IMR-90 (cell line): ENCODE measurements at regions not wholly inside any gene's neighbourhood (a gene's known extent, or its start where the extent isn't known, plus 50 kb on each side); places are given as distances from the start of the nearest gene placed in this dataset.

Experiments
- ATAC-seq: fragments of 200-7000 bp; cut with Tn5 transposase; 2 replicates; pipeline ENCODE4 v1.9.1; 2020; ENCODE audit warnings: low read depth, mild to moderate bottlenecking, moderate library complexity
- BruUV-seq: library from RNA; stranded (reverse); fragments of 400-500 nt; replicated peaks from 2 replicates; lab custom pipeline; 2021; lab: Mats Ljungman, UMichigan
- CTCF ChIA-PET: fragments of 300-600 bp; formaldehyde crosslinking; extraction: SDS; loops from one replicate; lab custom pipeline; 2021; ENCODE audit warnings: antibody characterized with exemption; lab: Yijun Ruan, JAX
- POLR2A ChIA-PET: fragments of 300-600 bp; sonication (Branson Sonifier 250); formaldehyde crosslinking; loops from one replicate; lab custom pipeline; 2022; ENCODE audit warnings: antibody characterized with exemption; ENCODE audit not compliant: unreplicated experiment; lab: Charles Lee
- DNase-seq: peaks from one replicate; pipeline ENCODE4 v3.0.0; 2013
- H2AFZ ChIP-seq: replicated peaks from 2 replicates; pipeline ENCODE3; 2013; ENCODE audit warnings: low read length, mild to moderate bottlenecking; ENCODE audit not compliant: poor library complexity
- H2AK5ac ChIP-seq: 2 replicates; pipeline ENCODE4 v1.6.1; 2013; ENCODE audit warnings: low read depth, low read length, inconsistent platforms
- H2AK9ac ChIP-seq: replicated peaks from 2 replicates; pipeline ENCODE3; 2013; ENCODE audit warnings: mild to moderate bottlenecking, low read depth, low read length, moderate library complexity; ENCODE audit not compliant: poor library complexity
- H2BK120ac ChIP-seq: 2 replicates; pipeline ENCODE4 v1.6.1; 2013; ENCODE audit warnings: low read depth, low read length, inconsistent platforms
- H2BK15ac ChIP-seq: 3 replicates; pipeline ENCODE4 v1.6.1; 2013; ENCODE audit warnings: low read depth, low read length, inconsistent platforms
- H2BK20ac ChIP-seq: 2 replicates; pipeline ENCODE4 v1.6.1; 2013; ENCODE audit warnings: low read depth, mild to moderate bottlenecking, inconsistent platforms, low read length, moderate library complexity
- H2BK5ac ChIP-seq: 2 replicates; pipeline ENCODE4 v1.6.1; 2013; ENCODE audit warnings: mild to moderate bottlenecking, low read depth, low read length, inconsistent platforms; ENCODE audit not compliant: poor library complexity, severe bottlenecking
- H3K14ac ChIP-seq: replicated peaks from 2 replicates; pipeline ENCODE4 v1.6.1; 2013; ENCODE audit warnings: low read depth, low read length, inconsistent platforms
- H3K18ac ChIP-seq: 2 replicates; pipeline ENCODE4 v1.6.1; 2013; ENCODE audit warnings: low read depth, low read length, control low read depth
- H3K23ac ChIP-seq: 2 replicates; pipeline ENCODE4 v1.6.1; 2013; ENCODE audit warnings: low read depth, low read length, inconsistent platforms
- H3K27ac ChIP-seq: 2 replicates; pipeline ENCODE4 v1.5.1; 2013; ENCODE audit warnings: mild to moderate bottlenecking, control low read depth, low read length; ENCODE audit not compliant: insufficient read depth
- H3K27me3 ChIP-seq: 2 replicates; pipeline ENCODE4 v1.6.1; 2013; ENCODE audit warnings: low read length; ENCODE audit not compliant: control insufficient read depth, insufficient read depth
- H3K36me3 ChIP-seq: 2 replicates; pipeline ENCODE4 v1.6.1; 2013; ENCODE audit warnings: low read length, mixed read lengths; ENCODE audit not compliant: control insufficient read depth, insufficient read depth
- H3K4ac ChIP-seq: 2 replicates; pipeline ENCODE4 v1.6.1; 2013; ENCODE audit warnings: low read depth, low read length, inconsistent platforms
- H3K4me1 ChIP-seq: 2 replicates; pipeline ENCODE4 v1.6.1; 2013; ENCODE audit warnings: low read length, mixed read lengths; ENCODE audit not compliant: control insufficient read depth, insufficient read depth
- H3K4me2 ChIP-seq: 2 replicates; pipeline ENCODE4 v1.6.1; 2013; ENCODE audit warnings: low read depth, mild to moderate bottlenecking, control low read depth, low read length, moderate library complexity
- H3K4me3 ChIP-seq: 2 replicates; pipeline ENCODE4 v1.5.1; 2013; ENCODE audit warnings: low read depth, mild to moderate bottlenecking, control low read depth, low read length, moderate library complexity; ENCODE audit not compliant: insufficient read depth
- H3K56ac ChIP-seq: 2 replicates; pipeline ENCODE4 v1.6.1; 2013; ENCODE audit warnings: low read length, inconsistent platforms; ENCODE audit not compliant: insufficient read depth; ENCODE audit errors: extremely low read depth
- H3K79me1 ChIP-seq, 2 experiments: 2 replicates each; pipeline ENCODE4 v1.6.1; 2013; ENCODE audit warnings: low read length in 2 of 2, inconsistent platforms in 1 of 2, low read depth in 1 of 2
- H3K9ac ChIP-seq: 2 replicates; pipeline ENCODE4 v1.6.1; 2013; ENCODE audit warnings: low read depth, low read length, control low read depth
- H3K9me1 ChIP-seq: 2 replicates; pipeline ENCODE4 v1.6.1; 2013; ENCODE audit warnings: low read length, inconsistent platforms; ENCODE audit not compliant: insufficient read depth
- H3K9me3 ChIP-seq: 2 replicates; pipeline ENCODE4 v1.6.1; 2013; ENCODE audit warnings: low read length; ENCODE audit not compliant: control insufficient read depth, insufficient read depth
- H4K20me1 ChIP-seq: 2 replicates; pipeline ENCODE4 v1.6.1; 2013; ENCODE audit warnings: low read length, inconsistent platforms; ENCODE audit not compliant: insufficient read depth
- H4K5ac ChIP-seq: 2 replicates; pipeline ENCODE4 v1.6.1; 2013; ENCODE audit warnings: mild to moderate bottlenecking, low read depth, low read length, control low read depth
- H4K8ac ChIP-seq, 2 experiments: 2 replicates each; pipeline ENCODE4 v1.6.1; 2013; ENCODE audit warnings: low read depth in 2 of 2, low read length in 2 of 2, control low read depth in 1 of 2, inconsistent platforms in 1 of 2
- H4K91ac ChIP-seq: 2 replicates; pipeline ENCODE4 v1.6.1; 2013; ENCODE audit warnings: low read depth, low read length, inconsistent platforms; ENCODE audit not compliant: insufficient read depth
- RAD21 ChIP-seq: IDR thresholded peaks from 2 replicates; pipeline ENCODE4 v1.6.1; 2012; ENCODE audit warnings: low read length, improper control_type of control experiment
- dilution Hi-C: fragments of 300-500 bp; cut with HindIII; formaldehyde crosslinking; loops from one replicate; pipeline ENCODE4 v1.14.3; 2018; ENCODE audit warnings: low sequenced_read_pairs; ENCODE audit not compliant: unreplicated experiment
- in situ Hi-C: fragments of 300-500 bp; cut with MboI; formaldehyde crosslinking; loops from 3 replicates; pipeline ENCODE4 v1.14.3; 2019; ENCODE audit warnings: low sequenced_read_pairs, inconsistent platforms, mixed read lengths
- intact Hi-C: fragments of 100-400 bp; cut with micrococcal nuclease; formaldehyde crosslinking; loops from 2 replicates; pipeline ENCODE4 v1.10.0; 2022
- TF ChIP-seq, protein P1 (sequence below): fragments of 150-350 bp; IDR thresholded peaks from 2 replicates; pipeline ENCODE4 v1.6.1; 2016; ENCODE audit warnings: low read depth, mild to moderate bottlenecking, low read length, moderate library complexity, borderline replicate concordance

DNA sequence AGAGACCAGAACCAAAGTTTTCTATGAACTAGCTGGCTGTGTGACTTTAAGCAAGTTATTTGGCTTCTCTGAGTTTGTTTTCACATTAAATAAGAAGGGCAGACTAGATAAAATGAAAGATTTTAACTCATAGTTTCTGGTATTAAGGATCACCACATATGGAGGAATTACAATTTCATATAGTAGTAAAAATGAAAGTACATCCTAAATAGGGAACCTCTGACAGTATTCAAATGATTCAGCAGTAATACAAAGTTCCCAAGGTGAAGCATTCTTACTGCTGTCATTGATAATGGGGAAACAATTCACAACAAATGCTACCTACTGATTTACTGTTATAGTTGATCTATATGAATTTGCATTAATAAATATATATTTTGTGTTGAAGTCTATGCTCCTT, 170.3 kb upstream of the VRK2 start:
- no peaks in the 10 kb centered on the region for H3K79me1 ChIP-seq
- H3K4ac ChIP-seq = no peak overlapping the region
- H2BK120ac ChIP-seq = no peak overlapping the region
- H3K18ac ChIP-seq = no peak overlapping the region
- no peak overlapping the region for H3K4me3 ChIP-seq
- no TSS peak for BruUV-seq
- in situ Hi-C loops = no loop called here
- H3K14ac ChIP-seq = no peak overlapping the region
- no peak overlapping the region for H2BK5ac ChIP-seq
- ATAC-seq (no peak), DNase-seq (no peak)
- dilution Hi-C loops = no loop called here
- intact Hi-C loops = no loop called here
- H3K27ac ChIP-seq = no peak overlapping the region
- H2BK15ac ChIP-seq = no peak overlapping the region
- H3K27me3 ChIP-seq = no peaks in the 10 kb centered on the region
- no peak overlapping the region for H4K91ac ChIP-seq
- H4K5ac ChIP-seq = no peak overlapping the region
- POLR2A ChIA-PET = no interaction called here
- no peak overlapping the region for H4K8ac ChIP-seq
- no peak overlapping the region for H3K9ac ChIP-seq
- no peak overlapping the region for H2BK20ac ChIP-seq
- H3K4me1 ChIP-seq = no peaks in the 10 kb centered on the region
- H4K20me1 ChIP-seq = no peaks in the 10 kb centered on the region
- no peak overlapping the region for H2AFZ ChIP-seq
- H3K56ac ChIP-seq = no peak overlapping the region
- CTCF ChIA-PET = no interaction called here
- H3K9me3 ChIP-seq = no peaks in the 10 kb centered on the region
- TF ChIP-seq, protein P1, sequence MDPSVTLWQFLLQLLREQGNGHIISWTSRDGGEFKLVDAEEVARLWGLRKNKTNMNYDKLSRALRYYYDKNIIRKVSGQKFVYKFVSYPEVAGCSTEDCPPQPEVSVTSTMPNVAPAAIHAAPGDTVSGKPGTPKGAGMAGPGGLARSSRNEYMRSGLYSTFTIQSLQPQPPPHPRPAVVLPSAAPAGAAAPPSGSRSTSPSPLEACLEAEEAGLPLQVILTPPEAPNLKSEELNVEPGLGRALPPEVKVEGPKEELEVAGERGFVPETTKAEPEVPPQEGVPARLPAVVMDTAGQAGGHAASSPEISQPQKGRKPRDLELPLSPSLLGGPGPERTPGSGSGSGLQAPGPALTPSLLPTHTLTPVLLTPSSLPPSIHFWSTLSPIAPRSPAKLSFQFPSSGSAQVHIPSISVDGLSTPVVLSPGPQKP = no peak
- no peak for TF ChIP-seq RAD21
- H3K9me1 ChIP-seq = no peaks in the 10 kb centered on the region
- H3K23ac ChIP-seq = no peak overlapping the region
- H3K4me2 ChIP-seq = no peak overlapping the region
- H3K36me3 ChIP-seq = no peaks in the 10 kb centered on the region
- no peak overlapping the region for H2AK9ac ChIP-seq
- no peak overlapping the region for H2AK5ac ChIP-seq
